ENCODE measurements at regions not wholly inside any gene's neighbourhood (a gene's known extent, or its start where the extent isn't known, plus 50 kb on each side); places are given as distances from the start of the nearest gene placed in this dataset.

DNA sequence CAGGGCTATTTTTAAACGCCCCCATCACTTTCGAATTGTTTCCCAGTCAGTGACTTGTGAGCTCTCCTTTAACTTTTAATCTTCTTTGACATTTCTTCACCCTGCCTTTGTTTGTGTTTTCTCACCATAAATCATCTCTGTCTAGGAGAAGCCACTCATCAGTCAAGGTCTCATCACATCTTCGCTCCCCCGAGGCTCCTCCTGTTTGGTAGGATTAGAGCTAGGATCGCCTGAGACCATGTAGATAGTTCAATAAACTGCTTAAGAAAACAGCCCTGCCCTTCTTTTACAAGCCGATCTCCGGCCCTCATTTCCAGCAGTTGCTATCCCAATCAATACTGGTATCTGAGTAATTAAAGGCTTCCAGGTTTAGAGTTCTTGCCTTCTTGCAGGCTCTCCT, 472.8 kb upstream of the ADARB2 start:
- no peak for DNase-seq (ENCODE audit: extremely low read depth, low read depth)
- TF ChIP-seq, protein P1, sequence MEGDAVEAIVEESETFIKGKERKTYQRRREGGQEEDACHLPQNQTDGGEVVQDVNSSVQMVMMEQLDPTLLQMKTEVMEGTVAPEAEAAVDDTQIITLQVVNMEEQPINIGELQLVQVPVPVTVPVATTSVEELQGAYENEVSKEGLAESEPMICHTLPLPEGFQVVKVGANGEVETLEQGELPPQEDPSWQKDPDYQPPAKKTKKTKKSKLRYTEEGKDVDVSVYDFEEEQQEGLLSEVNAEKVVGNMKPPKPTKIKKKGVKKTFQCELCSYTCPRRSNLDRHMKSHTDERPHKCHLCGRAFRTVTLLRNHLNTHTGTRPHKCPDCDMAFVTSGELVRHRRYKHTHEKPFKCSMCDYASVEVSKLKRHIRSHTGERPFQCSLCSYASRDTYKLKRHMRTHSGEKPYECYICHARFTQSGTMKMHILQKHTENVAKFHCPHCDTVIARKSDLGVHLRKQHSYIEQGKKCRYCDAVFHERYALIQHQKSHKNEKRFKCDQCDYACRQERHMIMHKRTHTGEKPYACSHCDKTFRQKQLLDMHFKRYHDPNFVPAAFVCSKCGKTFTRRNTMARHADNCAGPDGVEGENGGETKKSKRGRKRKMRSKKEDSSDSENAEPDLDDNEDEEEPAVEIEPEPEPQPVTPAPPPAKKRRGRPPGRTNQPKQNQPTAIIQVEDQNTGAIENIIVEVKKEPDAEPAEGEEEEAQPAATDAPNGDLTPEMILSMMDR (IDR thresholded peaks at IDR 0.05; ENCODE audit: low read depth, low read length): no peak

DNA sequence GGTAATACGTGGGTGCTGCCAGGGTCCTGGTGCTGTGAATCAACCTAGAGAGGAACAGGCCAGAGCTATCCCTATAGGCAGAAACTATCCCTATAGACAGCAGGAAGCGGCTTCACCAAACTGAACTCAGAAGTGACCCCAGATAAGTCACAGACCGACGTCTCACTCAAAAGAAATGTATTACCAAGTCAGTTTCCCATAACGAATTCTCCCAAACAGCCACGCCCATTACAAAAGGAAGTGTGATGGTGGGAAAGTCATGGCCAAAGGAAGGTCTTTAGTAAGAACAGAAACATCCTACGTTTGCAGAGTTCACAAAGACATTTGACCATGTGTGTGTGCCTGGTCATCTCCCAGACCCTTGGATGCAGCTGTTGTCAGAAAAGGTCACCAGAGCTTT, 470.8 kb upstream of the ADARB2 start:
- DNase-seq (ENCODE audit: extremely low read depth, low read depth): no peak
- TF ChIP-seq, protein P1 (IDR thresholded peaks at IDR 0.05; ENCODE audit: low read depth, low read length): no peak

DNA sequence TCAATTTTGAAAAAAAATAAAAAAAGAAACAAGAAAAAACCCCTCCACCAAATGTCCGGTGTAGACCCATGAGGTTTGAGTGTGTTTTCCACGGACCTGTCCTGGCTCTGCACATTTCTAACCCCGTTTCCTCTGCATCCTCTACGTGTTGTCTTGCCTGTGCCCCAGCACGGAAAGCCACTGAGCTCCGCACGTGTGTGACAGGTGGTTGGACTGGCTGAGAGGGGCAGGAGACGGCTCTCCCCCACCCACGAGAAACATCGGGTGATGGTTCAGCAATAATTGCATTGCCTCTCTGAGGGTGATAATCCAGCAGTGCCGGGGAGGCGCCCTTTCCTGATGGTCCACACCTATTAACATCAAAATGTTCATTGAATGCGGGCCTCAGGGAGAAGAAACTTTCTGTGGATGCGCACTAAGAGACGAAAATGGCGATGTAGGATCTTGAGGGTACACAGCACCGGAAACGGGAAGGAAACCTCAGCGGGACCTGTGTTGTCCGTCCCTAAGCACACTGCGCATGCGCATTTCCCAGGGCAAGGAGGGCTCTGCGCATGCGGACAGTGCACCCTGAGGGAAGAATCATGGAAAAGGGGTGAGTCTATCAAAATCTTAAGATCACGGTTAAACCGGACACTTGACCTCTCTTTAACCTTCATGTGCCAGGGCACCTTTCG, 470.1 kb upstream of the ADARB2 start:
- TF ChIP-seq, protein P1 (IDR thresholded peaks at IDR 0.05; ENCODE audit: low read depth, low read length): no peak
- DNase-seq (ENCODE audit: extremely low read depth, low read depth): no peak

DNA sequence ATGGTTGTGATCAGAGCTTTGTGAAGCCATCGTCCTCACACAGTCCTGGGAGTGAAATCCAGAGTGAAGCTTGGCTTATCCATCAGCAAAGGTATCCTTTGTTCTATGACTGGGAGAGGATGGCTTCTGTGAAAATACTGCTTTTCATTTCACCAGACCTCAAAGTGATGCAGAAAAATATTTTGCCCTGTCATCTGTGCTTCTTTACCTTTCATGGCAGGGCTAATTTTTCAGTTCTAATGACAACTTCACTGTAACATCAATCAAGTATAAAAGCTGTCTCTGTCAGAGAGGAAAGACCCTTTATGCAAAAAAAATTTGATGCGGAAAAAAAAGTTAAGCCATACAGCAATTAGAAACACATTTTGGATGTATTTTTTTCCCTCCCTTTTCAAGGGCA, 468.1 kb upstream of the ADARB2 start:
- DNase-seq (ENCODE audit: extremely low read depth, low read depth): no peak
- TF ChIP-seq, protein P1 (IDR thresholded peaks at IDR 0.05; ENCODE audit: low read depth, low read length): no peak

DNA sequence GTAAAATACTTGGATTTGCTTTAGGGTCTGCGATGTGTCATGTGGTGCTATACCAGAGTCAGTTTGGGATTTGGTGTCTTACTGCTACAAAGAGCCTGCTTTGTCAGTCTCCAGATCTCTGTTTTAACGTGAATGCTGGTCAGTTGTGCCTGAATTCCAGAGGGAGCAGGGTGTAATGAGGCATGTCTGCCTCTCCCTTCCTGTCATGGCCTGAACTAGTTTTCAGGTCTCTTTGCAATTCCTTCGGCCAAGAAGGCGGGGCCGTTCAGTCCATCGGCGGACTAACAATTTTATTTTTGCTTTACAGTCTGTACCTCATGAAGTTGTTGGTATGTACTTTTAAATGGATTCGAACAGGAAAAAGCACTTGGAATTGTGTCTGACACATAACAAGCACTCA, 465.1 kb upstream of the ADARB2 start:
- no peak for DNase-seq (ENCODE audit: extremely low read depth, low read depth)
- TF ChIP-seq, protein P1 (IDR thresholded peaks at IDR 0.05; ENCODE audit: low read depth, low read length): no peak

DNA sequence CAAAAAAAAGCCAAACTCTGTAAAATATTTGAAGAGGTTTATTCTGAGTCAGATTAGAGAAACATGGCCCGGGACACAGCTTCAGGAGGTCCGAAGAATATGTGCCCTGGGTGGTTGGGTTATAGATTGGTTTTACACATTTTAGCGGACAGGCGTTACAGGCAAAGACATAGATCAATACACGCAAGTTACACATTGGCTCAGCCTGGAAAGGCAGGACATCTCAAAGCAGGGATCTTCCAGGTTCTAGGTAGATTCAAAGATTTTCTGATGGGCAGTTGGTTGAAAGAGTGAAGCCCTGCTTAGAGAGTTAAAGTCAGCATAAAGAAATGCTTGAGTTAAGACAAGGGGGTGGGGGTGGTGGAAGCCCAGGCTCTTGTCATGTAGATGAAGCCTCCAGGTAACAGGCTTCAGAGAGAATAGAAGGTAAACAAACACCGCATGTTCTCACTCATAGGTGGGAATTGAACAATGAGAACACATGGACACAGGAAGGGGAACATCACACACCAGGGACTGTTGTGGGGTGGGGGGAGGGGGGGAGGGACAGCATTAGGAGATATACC, 464.3 kb upstream of the ADARB2 start:
- no peak for DNase-seq (ENCODE audit: extremely low read depth, low read depth)
- TF ChIP-seq, protein P1 (IDR thresholded peaks at IDR 0.05; ENCODE audit: low read depth, low read length): no peak

DNA sequence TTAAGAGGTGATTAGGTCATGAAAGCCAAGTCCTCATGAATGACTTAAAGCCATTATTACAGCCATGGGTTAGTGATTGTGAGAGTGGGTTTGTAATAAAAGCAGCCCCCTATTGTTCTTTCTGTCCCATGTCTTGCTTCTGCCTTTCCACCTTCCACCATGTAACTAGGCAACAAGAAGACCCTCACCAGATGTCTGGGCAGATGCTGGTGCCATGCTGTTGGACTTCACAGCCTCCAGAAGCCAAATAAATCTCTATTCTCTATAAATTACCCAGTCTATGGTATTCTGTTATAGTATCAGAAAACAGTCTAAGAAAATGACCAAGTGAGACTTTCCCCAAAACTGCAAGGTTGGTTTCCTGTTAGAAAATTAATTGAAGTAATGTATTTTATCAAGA, 460.3 kb upstream of the ADARB2 start:
- DNase-seq (ENCODE audit: extremely low read depth, low read depth): no peak
- TF ChIP-seq, protein P1 (IDR thresholded peaks at IDR 0.05; ENCODE audit: low read depth, low read length): no peak
